ENCODE measurements at regions not wholly inside any gene's neighbourhood (a gene's known extent, or its start where the extent isn't known, plus 50 kb on each side); places are given as distances from the start of the nearest gene placed in this dataset.

DNA sequence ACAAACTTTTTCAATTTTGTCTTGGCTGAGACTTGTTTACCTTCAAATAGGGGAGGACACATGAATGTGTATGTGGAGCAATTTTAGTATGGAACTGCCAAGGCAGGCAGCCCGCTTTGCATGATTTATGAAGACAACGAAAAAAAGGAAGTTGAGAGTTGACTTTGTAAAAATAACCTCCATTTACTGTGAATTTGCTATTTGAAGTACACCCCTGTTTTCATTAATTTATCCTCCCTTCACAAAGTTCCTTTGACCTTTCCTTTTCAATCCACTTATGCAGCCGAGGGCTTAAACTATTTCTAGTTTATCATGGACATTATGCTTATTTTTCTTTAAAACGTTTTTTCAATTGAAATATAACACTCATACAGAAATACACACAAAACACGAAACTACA, 369.6 kb upstream of the CADM1 start:
- no peak for DNase-seq

GRCh38 chr11:115872416-115872815, 368.2 kb upstream of the CADM1 start:
- DNase-seq, result no peak

- DNase-seq, result no peak
Observed at GRCh38 chr11:115871161-115871760, 367.0 kb upstream of the CADM1 start.

DNA sequence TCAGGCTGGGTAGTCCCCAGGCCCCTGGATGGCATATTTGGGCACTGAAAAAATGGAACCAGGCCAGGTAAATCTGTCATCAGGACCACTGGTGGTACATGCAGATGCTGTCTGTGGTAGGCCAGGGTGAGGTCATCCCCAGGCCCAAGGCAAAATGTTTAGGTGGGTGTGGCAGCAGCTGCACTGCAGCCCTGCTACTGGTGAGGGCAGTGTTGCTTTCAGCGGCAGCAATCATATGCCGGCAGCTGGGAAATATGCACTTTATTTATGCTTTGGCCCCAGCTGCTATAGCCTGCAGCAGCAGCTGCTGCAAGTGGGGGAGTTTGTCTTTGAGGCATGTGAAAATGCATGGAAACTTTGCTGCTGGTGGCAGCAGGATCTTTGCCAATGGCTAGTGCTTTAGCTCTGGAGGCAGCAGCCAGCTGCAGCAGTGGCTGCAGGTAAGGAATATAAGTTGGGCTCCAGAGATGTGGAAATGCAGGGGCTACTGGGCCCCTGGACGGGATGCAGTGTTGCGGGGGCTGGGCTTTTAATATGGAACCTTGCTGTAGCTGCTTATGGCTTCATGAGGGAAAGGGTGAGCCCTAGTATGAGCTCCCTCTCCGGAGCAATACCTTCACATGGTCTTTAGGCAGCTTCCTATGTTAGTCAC, 365.7 kb upstream of the CADM1 start:
- peak; percentile 49 for DNase-seq

DNA sequence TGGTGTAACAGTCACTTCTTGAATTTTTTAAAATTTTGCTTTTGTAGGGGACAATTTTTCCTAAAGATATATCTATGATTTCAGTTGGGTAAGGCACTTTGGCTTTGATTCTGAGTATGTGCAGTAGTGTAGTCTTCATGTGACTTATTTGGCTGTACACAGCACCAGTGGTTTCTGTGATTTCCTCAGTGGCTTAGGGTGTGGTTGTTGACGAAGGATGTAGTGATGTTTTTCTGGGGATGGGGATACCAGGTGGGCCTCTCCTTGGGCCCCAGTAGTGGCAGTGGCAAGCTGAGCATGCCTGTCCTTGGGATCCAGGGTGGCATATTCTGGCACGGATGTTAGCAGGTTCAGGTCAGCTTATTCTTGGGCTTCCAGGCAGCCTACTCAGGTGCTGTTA, 364.9 kb upstream of the CADM1 start:
- no peak for DNase-seq

GRCh38 chr11:115860246-115860645, 356.0 kb upstream of the CADM1 start:
- no peak for DNase-seq

- no peak for DNase-seq
Observed at GRCh38 chr11:115848611-115849010, 344.4 kb upstream of the CADM1 start.

- DNase-seq, result peak; percentile 22
Observed at GRCh38 chr11:115848080-115848479, 343.9 kb upstream of the CADM1 start.

GRCh38 chr11:115845872-115846271, 341.7 kb upstream of the CADM1 start:
- no peak for DNase-seq

DNA sequence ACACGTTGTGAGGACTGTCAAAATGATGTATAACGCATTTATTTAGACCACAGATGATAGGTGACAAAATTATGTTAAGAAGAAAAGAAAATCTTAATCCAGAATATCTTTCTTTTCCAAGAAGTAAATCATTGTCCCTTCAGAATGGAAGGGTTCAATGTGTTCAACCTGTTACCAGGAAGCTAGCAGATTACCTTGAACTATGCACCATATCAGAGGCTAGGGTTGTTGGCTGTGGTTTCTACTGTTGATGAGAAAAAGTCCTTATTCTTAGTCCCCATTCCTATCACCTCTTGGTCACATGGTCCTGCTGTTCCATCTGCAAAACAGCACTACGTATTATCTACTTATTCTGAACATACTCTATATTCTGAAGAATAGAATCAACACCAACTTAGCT, 339.5 kb upstream of the CADM1 start:
- DNase-seq, result no peak

GRCh38 chr11:115843111-115843510, 338.9 kb upstream of the CADM1 start:
- DNase-seq, result no peak

GRCh38 chr11:115820026-115820425, 315.8 kb upstream of the CADM1 start:
- DNase-seq, result no peak

DNA sequence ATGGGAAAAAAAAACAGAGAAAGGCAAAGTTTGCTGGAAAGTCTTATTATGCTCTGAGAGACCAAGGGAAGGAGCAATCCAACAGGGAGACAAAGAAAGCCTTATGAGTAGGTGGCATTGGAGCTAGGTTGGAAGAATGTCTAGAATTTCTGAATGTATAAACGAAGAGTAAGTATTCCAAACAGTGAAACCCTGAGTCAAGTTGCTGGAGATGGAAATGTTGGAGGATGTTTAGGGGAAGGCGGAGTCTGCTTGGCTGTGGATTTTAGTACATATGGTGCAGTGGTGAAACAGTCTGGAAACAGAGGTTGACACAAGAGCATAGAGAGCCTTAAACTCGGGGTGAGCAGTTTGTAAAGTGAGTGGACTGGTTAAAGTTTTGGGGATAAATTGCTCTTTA, 314.8 kb upstream of the CADM1 start:
- no peak for DNase-seq

- no peak for DNase-seq
Observed at GRCh38 chr11:115817844-115818468, 313.7 kb upstream of the CADM1 start.

DNA sequence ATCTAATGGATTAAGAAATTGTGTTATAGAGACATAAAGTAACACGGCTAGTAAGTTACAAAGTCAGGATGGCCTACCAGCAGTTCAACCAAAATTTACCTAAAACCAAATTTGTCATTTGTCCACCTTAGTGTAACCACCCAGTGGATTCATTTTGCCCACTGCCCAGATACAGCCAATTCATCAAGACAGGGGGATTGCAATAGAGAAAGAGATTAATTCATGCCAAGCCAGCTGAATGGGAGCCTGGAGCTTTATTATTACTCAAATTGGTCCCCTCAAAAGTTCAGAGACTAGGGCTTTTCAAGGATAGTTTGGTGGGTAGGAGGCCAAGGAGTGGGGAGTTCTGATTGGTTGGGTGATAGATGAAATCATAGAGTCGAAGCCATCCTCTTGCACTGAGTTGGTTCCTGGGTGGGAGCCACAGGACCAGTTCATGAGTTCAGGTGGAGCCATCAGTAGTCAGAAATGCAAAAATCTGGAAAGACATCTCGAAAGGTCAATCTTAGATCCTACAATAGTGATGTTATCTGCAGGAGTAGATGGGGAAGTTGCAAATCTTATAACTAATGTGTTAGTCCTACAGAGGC, 304.2 kb upstream of the CADM1 start:
- no peak for DNase-seq

DNA sequence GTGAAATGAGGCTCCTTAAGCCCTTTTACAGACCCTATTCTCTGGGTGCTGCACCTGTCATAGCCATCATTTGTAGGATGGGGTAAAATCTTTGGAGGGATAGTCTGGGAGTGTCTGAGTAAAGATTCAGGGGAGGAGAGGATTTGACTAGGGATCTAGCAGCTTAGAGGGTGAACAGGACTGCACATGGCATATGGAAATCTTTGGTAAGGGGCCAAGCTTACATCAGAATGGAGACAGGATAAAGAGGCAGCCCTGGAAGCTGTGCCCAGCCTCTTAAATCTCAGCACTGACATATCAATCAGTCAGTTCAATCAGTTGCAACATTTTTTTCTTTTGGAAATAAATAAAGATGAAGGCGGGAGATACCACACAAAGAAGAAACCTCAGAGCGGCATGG, 301.8 kb upstream of the CADM1 start:
- DNase-seq, result no peak

DNA sequence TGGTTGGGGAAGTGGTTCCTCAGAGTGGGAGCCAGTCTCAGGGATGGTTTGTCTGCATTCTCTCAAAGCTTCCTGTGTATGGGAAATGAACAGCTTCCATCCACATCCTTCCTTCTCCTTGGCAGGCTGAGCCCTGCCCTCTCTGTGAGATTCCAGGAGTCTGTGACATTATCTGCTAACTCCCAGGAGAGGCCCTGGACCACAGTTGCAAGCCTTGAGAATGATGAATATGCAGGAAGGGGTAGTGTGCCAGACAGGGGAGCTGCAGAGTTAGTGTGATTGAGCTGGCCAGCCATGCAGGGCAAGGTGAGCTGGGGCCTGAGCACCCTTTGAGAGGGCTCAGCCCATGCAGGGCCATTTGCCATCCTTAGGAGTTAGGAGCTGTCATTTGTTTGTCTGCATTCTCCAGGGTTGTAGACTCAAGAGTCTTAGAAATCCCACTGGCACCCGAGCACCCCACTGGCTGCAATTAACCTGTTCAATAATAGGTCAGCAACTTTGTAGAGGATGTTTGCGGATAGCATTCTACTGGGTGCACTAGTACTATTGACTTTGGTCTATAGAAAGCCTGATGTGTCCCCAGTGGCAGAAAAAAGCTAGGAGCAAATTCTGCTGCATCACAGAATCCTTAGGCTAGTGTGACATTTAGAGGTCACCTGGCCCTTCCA, 299.0 kb upstream of the CADM1 start:
- no peak for DNase-seq

DNA sequence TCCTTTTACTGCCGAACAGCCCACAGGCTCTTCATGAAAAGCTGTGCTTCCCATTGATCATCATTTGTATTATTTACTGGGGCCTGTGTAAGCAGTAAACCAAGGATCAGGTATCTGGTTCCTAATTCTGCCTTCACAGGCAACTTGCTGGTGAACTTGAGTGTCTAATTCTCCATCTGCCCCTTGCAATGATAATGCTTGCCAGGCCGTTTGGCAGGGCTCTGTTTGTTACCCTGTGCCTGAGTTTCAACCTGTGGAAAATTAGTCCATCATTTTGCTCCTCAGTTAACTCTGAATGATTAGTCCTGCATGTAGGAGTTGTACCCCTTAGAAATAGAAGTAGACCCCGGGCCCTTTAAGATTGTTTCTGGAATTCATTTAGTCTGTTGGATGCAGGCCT, 298.4 kb upstream of the CADM1 start:
- no peak for DNase-seq

- no peak for DNase-seq
Observed at GRCh38 chr11:115792903-115793302, 288.7 kb upstream of the CADM1 start.

GRCh38 chr11:115787302-115787701, 283.1 kb upstream of the CADM1 start:
- no peak for DNase-seq

DNA sequence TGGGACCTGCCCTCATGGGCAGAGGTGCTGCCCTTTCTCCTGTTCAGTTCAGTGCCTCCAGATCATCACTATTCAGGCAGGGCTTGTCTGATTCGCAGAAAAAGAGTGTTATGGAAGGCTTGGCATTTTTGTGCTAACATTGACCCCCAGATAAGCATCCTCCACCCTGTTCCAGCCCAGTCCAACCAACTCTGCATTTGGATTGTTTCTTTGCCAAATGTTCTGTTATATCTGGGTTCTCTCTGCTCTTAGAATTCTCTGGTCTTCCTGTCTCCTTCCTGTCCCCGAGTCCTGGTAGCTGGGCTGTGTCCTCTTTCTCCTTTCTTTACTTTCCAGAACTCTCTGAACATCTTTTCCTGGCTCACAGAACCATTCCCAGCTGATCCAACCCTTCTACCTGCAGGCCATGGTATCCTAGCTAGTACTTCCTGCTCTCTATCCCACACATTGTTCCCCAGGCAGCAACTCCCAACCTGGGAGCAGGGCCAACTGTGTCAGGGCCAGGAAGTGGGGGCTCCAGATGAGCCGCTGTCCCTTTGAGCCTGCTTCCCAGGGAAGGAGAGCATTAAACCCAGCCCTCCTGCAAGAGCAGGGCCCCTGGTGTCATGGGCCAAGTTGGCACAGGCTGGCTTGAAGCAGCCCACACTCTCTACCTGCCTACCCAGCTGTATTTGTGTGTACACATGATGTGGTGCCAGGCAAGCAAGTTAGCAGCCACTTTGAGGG, 280.7 kb upstream of the CADM1 start:
- DNase-seq, result peak; percentile 91

- DNase-seq, result no peak
Observed at GRCh38 chr11:115780646-115781362, 276.6 kb upstream of the CADM1 start.

All from DMS153 (cell line).